Mammary epithelial cell (primary cell): ENCODE measurements at regions not wholly inside any gene's neighbourhood (a gene's known extent, or its start where the extent isn't known, plus 50 kb on each side); places are given as distances from the start of the nearest gene placed in this dataset.

Source experiments
- EZH2 ChIP-seq: IDR thresholded peaks from 2 replicates; pipeline ENCODE4 v1.6.1; 2012; ENCODE audit warnings: low read length, inconsistent platforms, borderline replicate concordance
- TF ChIP-seq, protein P1 (sequence below), 2 donors: IDR thresholded peaks in 1 of 2; conservative IDR thresholded peaks in 1 of 2; 2 replicates each; pipeline ENCODE4 v1.5.1; 2011 to 2012; ENCODE audit warnings: inconsistent platforms in 2 of 2, low read length in 2 of 2, mild to moderate bottlenecking in 2 of 2, control low read depth in 1 of 2, low read depth in 1 of 2; ENCODE audit not compliant: insufficient read depth in 1 of 2; ENCODE audit errors: extremely low read depth in 1 of 2

DNA sequence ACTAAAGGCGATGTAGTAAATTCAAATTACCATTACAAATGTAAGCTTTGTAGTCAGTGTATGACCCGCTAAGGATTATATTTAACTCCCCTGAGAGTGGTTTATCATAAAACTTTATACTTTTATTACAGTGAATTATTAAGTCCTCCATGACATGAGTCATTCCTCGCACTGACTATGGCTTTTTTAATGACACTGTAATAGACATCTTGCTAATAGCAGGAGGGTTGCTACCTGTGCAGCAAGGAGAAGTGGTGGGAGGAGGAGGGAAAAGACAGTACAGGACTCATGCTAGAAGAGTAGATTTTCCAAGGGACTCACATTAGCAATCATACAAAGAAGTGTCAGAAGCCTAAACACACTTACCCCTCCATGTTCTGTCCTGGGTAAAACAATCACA, 556.1 kb downstream of the BCL11A start:
- TF ChIP-seq, protein P1, sequence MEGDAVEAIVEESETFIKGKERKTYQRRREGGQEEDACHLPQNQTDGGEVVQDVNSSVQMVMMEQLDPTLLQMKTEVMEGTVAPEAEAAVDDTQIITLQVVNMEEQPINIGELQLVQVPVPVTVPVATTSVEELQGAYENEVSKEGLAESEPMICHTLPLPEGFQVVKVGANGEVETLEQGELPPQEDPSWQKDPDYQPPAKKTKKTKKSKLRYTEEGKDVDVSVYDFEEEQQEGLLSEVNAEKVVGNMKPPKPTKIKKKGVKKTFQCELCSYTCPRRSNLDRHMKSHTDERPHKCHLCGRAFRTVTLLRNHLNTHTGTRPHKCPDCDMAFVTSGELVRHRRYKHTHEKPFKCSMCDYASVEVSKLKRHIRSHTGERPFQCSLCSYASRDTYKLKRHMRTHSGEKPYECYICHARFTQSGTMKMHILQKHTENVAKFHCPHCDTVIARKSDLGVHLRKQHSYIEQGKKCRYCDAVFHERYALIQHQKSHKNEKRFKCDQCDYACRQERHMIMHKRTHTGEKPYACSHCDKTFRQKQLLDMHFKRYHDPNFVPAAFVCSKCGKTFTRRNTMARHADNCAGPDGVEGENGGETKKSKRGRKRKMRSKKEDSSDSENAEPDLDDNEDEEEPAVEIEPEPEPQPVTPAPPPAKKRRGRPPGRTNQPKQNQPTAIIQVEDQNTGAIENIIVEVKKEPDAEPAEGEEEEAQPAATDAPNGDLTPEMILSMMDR (conservative IDR thresholded peaks at IDR 0.05 in 1 of 2, IDR thresholded peaks at IDR 0.05 in 1 of 2; ENCODE audit: extremely low read depth in 1 of 2, insufficient read depth in 1 of 2, low read depth in 1 of 2, low read length in 2 of 2): no peak
- TF ChIP-seq EZH2: no peak
